Breast epithelium (tissue), 3 donors: ENCODE measurements at regions not wholly inside any gene's neighbourhood (a gene's known extent, or its start where the extent isn't known, plus 50 kb on each side); places are given as distances from the start of the nearest gene placed in this dataset.

Experiments used
- POLR2A ChIP-seq: fragments of 450-650 bp; IDR thresholded peaks from one replicate; pipeline ENCODE4 v1.6.1; 2016; ENCODE audit warnings: antibody characterized with exemption, mild to moderate bottlenecking, moderate library complexity
- TF ChIP-seq, protein P1 (sequence below), 3 donors: fragments of 450-650 bp; IDR thresholded peaks; one replicate each; pipeline ENCODE4 v1.5.1; 2016 to 2017; ENCODE audit warnings: antibody characterized with exemption in 3 of 3, mild to moderate bottlenecking in 3 of 3, moderate library complexity in 3 of 3

DNA sequence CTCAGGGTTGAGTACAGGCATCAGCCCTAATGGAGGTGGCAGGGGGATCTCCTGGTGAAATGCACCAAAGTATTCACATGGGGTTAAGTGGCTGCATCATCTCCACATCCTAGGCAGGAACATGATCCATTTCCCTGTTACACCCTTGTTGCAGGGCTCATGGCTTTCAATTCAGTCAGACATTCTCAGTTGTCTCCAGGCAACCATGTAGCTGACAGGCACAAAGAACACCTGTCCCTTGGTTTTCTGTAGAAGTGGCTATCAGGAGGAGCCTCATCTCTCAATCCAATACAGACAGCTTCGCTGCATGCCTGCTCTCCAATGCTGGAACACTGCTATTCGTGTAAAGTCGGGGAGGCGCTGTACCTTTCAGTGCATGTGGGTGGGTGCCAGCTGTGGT, 299.0 kb upstream of the FOXG1 start:
- TF ChIP-seq, protein P1, sequence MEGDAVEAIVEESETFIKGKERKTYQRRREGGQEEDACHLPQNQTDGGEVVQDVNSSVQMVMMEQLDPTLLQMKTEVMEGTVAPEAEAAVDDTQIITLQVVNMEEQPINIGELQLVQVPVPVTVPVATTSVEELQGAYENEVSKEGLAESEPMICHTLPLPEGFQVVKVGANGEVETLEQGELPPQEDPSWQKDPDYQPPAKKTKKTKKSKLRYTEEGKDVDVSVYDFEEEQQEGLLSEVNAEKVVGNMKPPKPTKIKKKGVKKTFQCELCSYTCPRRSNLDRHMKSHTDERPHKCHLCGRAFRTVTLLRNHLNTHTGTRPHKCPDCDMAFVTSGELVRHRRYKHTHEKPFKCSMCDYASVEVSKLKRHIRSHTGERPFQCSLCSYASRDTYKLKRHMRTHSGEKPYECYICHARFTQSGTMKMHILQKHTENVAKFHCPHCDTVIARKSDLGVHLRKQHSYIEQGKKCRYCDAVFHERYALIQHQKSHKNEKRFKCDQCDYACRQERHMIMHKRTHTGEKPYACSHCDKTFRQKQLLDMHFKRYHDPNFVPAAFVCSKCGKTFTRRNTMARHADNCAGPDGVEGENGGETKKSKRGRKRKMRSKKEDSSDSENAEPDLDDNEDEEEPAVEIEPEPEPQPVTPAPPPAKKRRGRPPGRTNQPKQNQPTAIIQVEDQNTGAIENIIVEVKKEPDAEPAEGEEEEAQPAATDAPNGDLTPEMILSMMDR (IDR thresholded peaks at IDR 0.05) = no peak
- TF ChIP-seq POLR2A = no peak
